GM21786 (cell line): ENCODE measurements at regions not wholly inside any gene's neighbourhood (a gene's known extent, or its start where the extent isn't known, plus 50 kb on each side); places are given as distances from the start of the nearest gene placed in this dataset.
"Not testable (repeated sequence)": the region's sequence is repeated elsewhere in the genome, so short reads cannot be mapped to it uniquely, and the experiment has no call there.

ENCODE experiments used
- ATAC-seq: cut with Tn5 transposase; IDR thresholded peaks from one replicate; pipeline ENCODE4 v1.9.1; 2021; ENCODE audit not compliant: unreplicated experiment

GRCh38 chr11:87971354-87971753, 203.9 kb downstream of the RAB38 start:
- ATAC-seq = no peak

GRCh38 chr11:87970762-87971161, 204.5 kb downstream of the RAB38 start:
- no peak for ATAC-seq

GRCh38 chr11:87967459-87967858, 207.8 kb downstream of the RAB38 start:
- no peak for ATAC-seq

- no peak for ATAC-seq
Observed at GRCh38 chr11:87966694-87967093, 208.5 kb downstream of the RAB38 start.

GRCh38 chr11:87966216-87966615, 209.0 kb downstream of the RAB38 start:
- no peak for ATAC-seq

GRCh38 chr11:87961606-87962005, 213.6 kb downstream of the RAB38 start:
- ATAC-seq = no peak

- ATAC-seq = no peak
Observed at GRCh38 chr11:87957961-87958360, 217.3 kb downstream of the RAB38 start.

- no peak for ATAC-seq
Observed at GRCh38 chr11:87954476-87954875, 220.8 kb downstream of the RAB38 start.

- ATAC-seq = no peak
Observed at GRCh38 chr11:87942786-87943185, 232.5 kb downstream of the RAB38 start.

- no peak for ATAC-seq
Observed at GRCh38 chr11:87934182-87934581, 241.1 kb downstream of the RAB38 start.

GRCh38 chr11:87926250-87926970, 248.8 kb downstream of the RAB38 start:
- no peak for ATAC-seq

GRCh38 chr11:87924125-87924524, 251.1 kb downstream of the RAB38 start:
- no peak for ATAC-seq

- no peak for ATAC-seq
Observed at GRCh38 chr11:87917111-87917510, 258.1 kb downstream of the RAB38 start.

GRCh38 chr11:87909178-87909577, 266.1 kb downstream of the RAB38 start:
- ATAC-seq = no peak

- no peak for ATAC-seq
Observed at GRCh38 chr11:87908086-87908485, 267.2 kb downstream of the RAB38 start.

GRCh38 chr11:87903345-87903744, 271.9 kb downstream of the RAB38 start:
- ATAC-seq = no peak

- no peak for ATAC-seq
Observed at GRCh38 chr11:87901341-87901740, 273.9 kb downstream of the RAB38 start.

- no peak for ATAC-seq
Observed at GRCh38 chr11:87897921-87898320, 277.3 kb downstream of the RAB38 start.

GRCh38 chr11:87897071-87897470, 278.2 kb downstream of the RAB38 start:
- ATAC-seq = no peak

GRCh38 chr11:87894961-87895360, 280.3 kb downstream of the RAB38 start:
- ATAC-seq = no peak

GRCh38 chr11:87892291-87892690, 283.0 kb downstream of the RAB38 start:
- no peak for ATAC-seq

- no peak for ATAC-seq
Observed at GRCh38 chr11:87889126-87889525, 286.1 kb downstream of the RAB38 start.

GRCh38 chr11:87885084-87885483, 290.2 kb downstream of the RAB38 start:
- ATAC-seq = not testable (repeated sequence)
